ENCODE measurements at regions not wholly inside any gene's neighbourhood (a gene's known extent, or its start where the extent isn't known, plus 50 kb on each side); places are given as distances from the start of the nearest gene placed in this dataset.

- POLR2A ChIA-PET: no interaction called here
- TF ChIP-seq L3MBTL2 (conservative IDR thresholded peaks at IDR 0.05): no peak
- no peak for TF ChIP-seq ZNF384 (IDR thresholded peaks at IDR 0.05)
- TF ChIP-seq CTBP1 (IDR thresholded peaks at IDR 0.05; ENCODE audit: borderline replicate concordance): no peak
- no peak for TF ChIP-seq SUZ12 (IDR thresholded peaks at IDR 0.05)
- no peak for TF ChIP-seq NFRKB (IDR thresholded peaks at IDR 0.05)
- no peak for TF ChIP-seq ARNT (IDR thresholded peaks at IDR 0.05)
- TF ChIP-seq FOXA1 (IDR thresholded peaks at IDR 0.05): no peak
- no peak for TF ChIP-seq PKNOX1 (IDR thresholded peaks at IDR 0.05)
- no peak for TF ChIP-seq ELF4 (IDR thresholded peaks at IDR 0.05)
- TF ChIP-seq FOXM1 (IDR thresholded peaks at IDR 0.05; ENCODE audit: borderline replicate concordance): no peak
- TF ChIP-seq SP1 (IDR thresholded peaks at IDR 0.05): no peak
- TF ChIP-seq TARDBP (IDR thresholded peaks at IDR 0.05): no peak
- no peak for TF ChIP-seq BHLHE40 (IDR thresholded peaks at IDR 0.05; ENCODE audit: borderline replicate concordance)
- TF ChIP-seq LEF1 (IDR thresholded peaks at IDR 0.05; ENCODE audit: borderline replicate concordance): no peak
- CTCF ChIA-PET: no interaction called here
- DNase-seq (ENCODE audit: extremely low spot score): no peak
These were observed 253.1 kb downstream of the SH3BP4 start for GRCh38 chr2:235204948-235205347.

GRCh38 chr2:235206399-235206798 is 254.6 kb downstream of the SH3BP4 start:
- no peak for DNase-seq (ENCODE audit: extremely low spot score)
- TF ChIP-seq NFRKB (IDR thresholded peaks at IDR 0.05) (no peak), ELF4 (IDR thresholded peaks at IDR 0.05) (no peak), ZNF384 (IDR thresholded peaks at IDR 0.05) (no peak), L3MBTL2 (conservative IDR thresholded peaks at IDR 0.05) (no peak), FOXM1 (IDR thresholded peaks at IDR 0.05; ENCODE audit: borderline replicate concordance) (no peak), SUZ12 (IDR thresholded peaks at IDR 0.05) (no peak), PKNOX1 (IDR thresholded peaks at IDR 0.05) (no peak), HDGF (IDR thresholded peaks at IDR 0.05; ENCODE audit: borderline replicate concordance) (no peak)
- ChIA-PET CTCF (interaction anchor here (0.8 kb wide), 1 partner anchor 386 kb away, joined by 3 read pairs; no protein-coding TSS in a partner anchor), POLR2A (no interaction called here)

GRCh38 chr2:235206980-235207579 is 255.3 kb downstream of the SH3BP4 start:
- TF ChIP-seq TARDBP (IDR thresholded peaks at IDR 0.05) (no peak), L3MBTL2 (conservative IDR thresholded peaks at IDR 0.05) (no peak), FOXM1 (IDR thresholded peaks at IDR 0.05; ENCODE audit: borderline replicate concordance) (no peak), LEF1 (IDR thresholded peaks at IDR 0.05; ENCODE audit: borderline replicate concordance) (no peak), ZNF384 (IDR thresholded peaks at IDR 0.05) (no peak), ELF4 (IDR thresholded peaks at IDR 0.05) (no peak), SUZ12 (IDR thresholded peaks at IDR 0.05) (no peak)
- no peak for DNase-seq (ENCODE audit: extremely low spot score)
- ChIA-PET CTCF (interaction anchor here (0.7 to 0.8 kb wide), 2 partner anchors 385 to 866 kb away, joined by 3 read pairs; no protein-coding TSS in a partner anchor), POLR2A (no interaction called here)

GRCh38 chr2:235211056-235211455 is 259.2 kb downstream of the SH3BP4 start:
- no peak for TF ChIP-seq L3MBTL2 (conservative IDR thresholded peaks at IDR 0.05)
- no peak for TF ChIP-seq SP1 (IDR thresholded peaks at IDR 0.05)
- no peak for TF ChIP-seq BHLHE40 (IDR thresholded peaks at IDR 0.05; ENCODE audit: borderline replicate concordance)
- no peak for TF ChIP-seq PKNOX1 (IDR thresholded peaks at IDR 0.05)
- no peak for TF ChIP-seq ELF4 (IDR thresholded peaks at IDR 0.05)
- TF ChIP-seq LEF1 (IDR thresholded peaks at IDR 0.05; ENCODE audit: borderline replicate concordance): no peak
- TF ChIP-seq SUZ12 (IDR thresholded peaks at IDR 0.05): no peak
- TF ChIP-seq HDGF (IDR thresholded peaks at IDR 0.05; ENCODE audit: borderline replicate concordance): no peak
- CTCF ChIA-PET: no interaction called here
- POLR2A ChIA-PET: no interaction called here

GRCh38 chr2:235212501-235213158 is 260.8 kb downstream of the SH3BP4 start:
- POLR2A ChIA-PET: no interaction called here

More at GRCh38 chr2:235211056-235211455, 259.2 kb downstream of the SH3BP4 start:
- no peak for DNase-seq (ENCODE audit: extremely low spot score)

More at GRCh38 chr2:235212501-235213158, 260.8 kb downstream of the SH3BP4 start:
- DNase-seq (ENCODE audit: extremely low spot score): no peak
- CTCF ChIA-PET: no interaction called here
- no peak for TF ChIP-seq FOXA1 (IDR thresholded peaks at IDR 0.05)
- TF ChIP-seq L3MBTL2 (conservative IDR thresholded peaks at IDR 0.05): no peak
- no peak for TF ChIP-seq FOXM1 (IDR thresholded peaks at IDR 0.05; ENCODE audit: borderline replicate concordance)
- no peak for TF ChIP-seq BHLHE40 (IDR thresholded peaks at IDR 0.05; ENCODE audit: borderline replicate concordance)
- TF ChIP-seq FOXK2 (IDR thresholded peaks at IDR 0.05): no peak
- TF ChIP-seq SP1 (IDR thresholded peaks at IDR 0.05): no peak
- TF ChIP-seq CTBP1 (IDR thresholded peaks at IDR 0.05; ENCODE audit: borderline replicate concordance): no peak
- no peak for TF ChIP-seq LEF1 (IDR thresholded peaks at IDR 0.05; ENCODE audit: borderline replicate concordance)
- no peak for TF ChIP-seq NFRKB (IDR thresholded peaks at IDR 0.05)
- no peak for TF ChIP-seq SUZ12 (IDR thresholded peaks at IDR 0.05)
- TF ChIP-seq PKNOX1 (IDR thresholded peaks at IDR 0.05): no peak
- TF ChIP-seq TARDBP (IDR thresholded peaks at IDR 0.05): no peak
- no peak for TF ChIP-seq ZNF384 (IDR thresholded peaks at IDR 0.05)
- no peak for TF ChIP-seq HDGF (IDR thresholded peaks at IDR 0.05; ENCODE audit: borderline replicate concordance)
- no peak for TF ChIP-seq ARNT (IDR thresholded peaks at IDR 0.05)
- no peak for TF ChIP-seq ELF4 (IDR thresholded peaks at IDR 0.05)

Data from HEK293T (cell line).